ENCODE measurements at regions not wholly inside any gene's neighbourhood (a gene's known extent, or its start where the extent isn't known, plus 50 kb on each side); places are given as distances from the start of the nearest gene placed in this dataset.

DNA sequence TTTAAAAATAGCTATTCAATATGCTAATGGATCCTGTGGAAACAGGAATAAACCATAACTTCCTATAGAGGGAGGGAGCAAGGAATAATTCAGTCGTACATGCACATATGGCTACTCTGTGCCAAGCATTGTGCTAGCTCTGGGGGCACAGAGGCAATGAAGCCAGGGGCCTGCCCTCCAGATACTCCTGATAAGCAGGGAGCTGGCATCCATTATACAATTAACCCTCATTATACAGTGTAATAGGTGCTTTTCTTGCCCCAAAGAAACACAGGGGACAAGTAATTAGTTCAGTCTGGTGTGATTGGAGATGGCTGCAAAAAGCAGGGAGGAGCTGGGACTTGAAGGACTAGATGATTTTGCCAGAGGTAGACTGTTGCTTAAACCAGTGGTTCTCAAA is 200.4 kb downstream of the SREK1 start:
- no peak overlapping the region for H3K4me3 ChIP-seq (ENCODE audit: low read depth, low read length)
- no peak for DNase-seq (ENCODE audit: low read depth)
- TF ChIP-seq, protein P1, sequence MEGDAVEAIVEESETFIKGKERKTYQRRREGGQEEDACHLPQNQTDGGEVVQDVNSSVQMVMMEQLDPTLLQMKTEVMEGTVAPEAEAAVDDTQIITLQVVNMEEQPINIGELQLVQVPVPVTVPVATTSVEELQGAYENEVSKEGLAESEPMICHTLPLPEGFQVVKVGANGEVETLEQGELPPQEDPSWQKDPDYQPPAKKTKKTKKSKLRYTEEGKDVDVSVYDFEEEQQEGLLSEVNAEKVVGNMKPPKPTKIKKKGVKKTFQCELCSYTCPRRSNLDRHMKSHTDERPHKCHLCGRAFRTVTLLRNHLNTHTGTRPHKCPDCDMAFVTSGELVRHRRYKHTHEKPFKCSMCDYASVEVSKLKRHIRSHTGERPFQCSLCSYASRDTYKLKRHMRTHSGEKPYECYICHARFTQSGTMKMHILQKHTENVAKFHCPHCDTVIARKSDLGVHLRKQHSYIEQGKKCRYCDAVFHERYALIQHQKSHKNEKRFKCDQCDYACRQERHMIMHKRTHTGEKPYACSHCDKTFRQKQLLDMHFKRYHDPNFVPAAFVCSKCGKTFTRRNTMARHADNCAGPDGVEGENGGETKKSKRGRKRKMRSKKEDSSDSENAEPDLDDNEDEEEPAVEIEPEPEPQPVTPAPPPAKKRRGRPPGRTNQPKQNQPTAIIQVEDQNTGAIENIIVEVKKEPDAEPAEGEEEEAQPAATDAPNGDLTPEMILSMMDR (IDR thresholded peaks at IDR 0.05; ENCODE audit: insufficient read depth, low read depth, low read length, missing control alignments) = no peak

DNA sequence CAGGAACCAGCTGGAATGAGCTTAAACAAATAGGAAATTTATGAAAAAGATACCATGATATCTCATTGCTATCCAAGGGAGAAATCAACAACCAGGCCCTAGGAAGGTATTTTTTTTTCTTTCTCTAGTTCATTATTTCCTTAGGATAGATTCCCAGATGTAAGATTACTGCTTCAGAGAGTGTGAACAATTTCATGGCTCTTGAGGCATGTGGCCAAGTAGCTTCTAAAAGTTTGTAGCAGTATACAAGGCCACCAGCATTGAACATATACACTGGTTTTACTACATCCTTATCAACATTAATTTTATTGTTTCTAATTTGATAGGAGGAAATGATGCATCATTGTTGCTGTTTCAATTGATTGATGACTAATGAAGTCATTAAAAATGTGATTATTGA is 201.2 kb downstream of the SREK1 start:
- H3K4me3 ChIP-seq (ENCODE audit: low read depth, low read length) = no peak overlapping the region
- TF ChIP-seq, protein P1 (IDR thresholded peaks at IDR 0.05; ENCODE audit: insufficient read depth, low read depth, low read length, missing control alignments) = no peak
- DNase-seq (ENCODE audit: low read depth) = no peak

GRCh38 chr5:66346869-66347268 is 202.8 kb downstream of the SREK1 start:
- TF ChIP-seq, protein P1 (IDR thresholded peaks at IDR 0.05; ENCODE audit: insufficient read depth, low read depth, low read length, missing control alignments) = no peak
- H3K4me3 ChIP-seq (ENCODE audit: low read depth, low read length) = no peak overlapping the region
- no peak for DNase-seq (ENCODE audit: low read depth)

GRCh38 chr5:66348387-66349125 is 204.5 kb downstream of the SREK1 start:
- no peak overlapping the region for H3K4me3 ChIP-seq (ENCODE audit: low read depth, low read length)
- no peak for DNase-seq (ENCODE audit: low read depth)
- TF ChIP-seq, protein P1 (IDR thresholded peaks at IDR 0.05; ENCODE audit: insufficient read depth, low read depth, low read length, missing control alignments) = no peak

- DNase-seq (ENCODE audit: low read depth) = no peak
- TF ChIP-seq, protein P1 (IDR thresholded peaks at IDR 0.05; ENCODE audit: insufficient read depth, low read depth, low read length, missing control alignments) = no peak
- H3K4me3 ChIP-seq (ENCODE audit: low read depth, low read length) = no peak overlapping the region
These were observed 207.7 kb downstream of the SREK1 start for GRCh38 chr5:66351813-66352212.

- TF ChIP-seq, protein P1 (IDR thresholded peaks at IDR 0.05; ENCODE audit: insufficient read depth, low read depth, low read length, missing control alignments) = no peak
- H3K4me3 ChIP-seq (ENCODE audit: low read depth, low read length) = no peak overlapping the region
- DNase-seq (ENCODE audit: low read depth) = no peak
These were observed 209.1 kb downstream of the SREK1 start for GRCh38 chr5:66353186-66353585.

- H3K4me3 ChIP-seq (ENCODE audit: low read depth, low read length) = no peak overlapping the region
- TF ChIP-seq, protein P1 (IDR thresholded peaks at IDR 0.05; ENCODE audit: insufficient read depth, low read depth, low read length, missing control alignments) = no peak
- no peak for DNase-seq (ENCODE audit: low read depth)
These were observed 210.3 kb downstream of the SREK1 start for GRCh38 chr5:66354422-66354821.
